Inferior parietal cortex (tissue), 1 donor: ENCODE measurements at regions not wholly inside any gene's neighbourhood (a gene's known extent, or its start where the extent isn't known, plus 50 kb on each side); places are given as distances from the start of the nearest gene placed in this dataset.
"Not testable (repeated sequence)": the region's sequence is repeated elsewhere in the genome, so short reads cannot be mapped to it uniquely, and the experiment has no call there.

Experiments
- DNase-seq: peaks from one replicate; pipeline ENCODE4 v3.0.0-alpha.2; 2016; ENCODE audit errors: extremely low spot score

- no peak for DNase-seq
Observed at GRCh38 chr4:152195888-152196287, 340.0 kb downstream of the FBXW7 start.

- no peak for DNase-seq
Observed at GRCh38 chr4:152193059-152193458, 342.8 kb downstream of the FBXW7 start.

GRCh38 chr4:152190907-152191306 lies 345.0 kb downstream of the FBXW7 start:
- no peak for DNase-seq

- no peak for DNase-seq
Observed at GRCh38 chr4:152189451-152190179, 346.3 kb downstream of the FBXW7 start.

- DNase-seq = no peak
Observed at GRCh38 chr4:152188801-152189200, 347.1 kb downstream of the FBXW7 start.

GRCh38 chr4:152187693-152188092 lies 348.2 kb downstream of the FBXW7 start:
- DNase-seq = no peak

GRCh38 chr4:152185786-152186550 lies 349.9 kb downstream of the FBXW7 start:
- no peak for DNase-seq

GRCh38 chr4:152181150-152181549 lies 354.7 kb downstream of the FBXW7 start:
- no peak for DNase-seq

- no peak for DNase-seq
Observed at GRCh38 chr4:152180369-152180768, 355.5 kb downstream of the FBXW7 start.

- DNase-seq = not testable (repeated sequence)
Observed at GRCh38 chr4:152177538-152177937, 358.4 kb downstream of the FBXW7 start.

- no peak for DNase-seq
Observed at GRCh38 chr4:152176627-152177214, 359.2 kb downstream of the FBXW7 start.

GRCh38 chr4:152175586-152175985 lies 360.3 kb downstream of the FBXW7 start:
- DNase-seq = no peak

GRCh38 chr4:152172146-152172545 lies 363.7 kb downstream of the FBXW7 start:
- DNase-seq = no peak

- no peak for DNase-seq
Observed at GRCh38 chr4:152171556-152171955, 364.3 kb downstream of the FBXW7 start.

- DNase-seq = no peak
Observed at GRCh38 chr4:152169683-152170082, 366.2 kb downstream of the FBXW7 start.

- DNase-seq = no peak
Observed at GRCh38 chr4:152168987-152169616, 366.8 kb downstream of the FBXW7 start.

- DNase-seq = no peak
Observed at GRCh38 chr4:152166567-152166966, 369.3 kb downstream of the FBXW7 start.

- DNase-seq = peak; percentile 61
Observed at GRCh38 chr4:152165846-152166245, 370.0 kb downstream of the FBXW7 start.

- DNase-seq = no peak
Observed at GRCh38 chr4:152165146-152165545, 370.7 kb downstream of the FBXW7 start.

- no peak for DNase-seq
Observed at GRCh38 chr4:152164561-152164960, 371.3 kb downstream of the FBXW7 start.

GRCh38 chr4:152162331-152162697 lies 373.6 kb downstream of the FBXW7 start:
- no peak for DNase-seq

GRCh38 chr4:152161676-152162330 lies 374.1 kb downstream of the FBXW7 start:
- no peak for DNase-seq
